Stomach (tissue), 4 donors: ENCODE measurements at regions not wholly inside any gene's neighbourhood (a gene's known extent, or its start where the extent isn't known, plus 50 kb on each side); places are given as distances from the start of the nearest gene placed in this dataset.

Source experiments
- CTCF ChIP-seq, 7 experiments: fragments of 450-650 bp in 4 of 7; fragments of 200-600 bp in 3 of 7; sonication (generic) in 3 of 7; IDR thresholded peaks; one replicate each; pipeline ENCODE4 v1.5.1; 2016 to 2019; ENCODE audit warnings: antibody characterized with exemption in 7 of 7, control low read depth in 2 of 7, mild to moderate bottlenecking in 1 of 7
- EP300 ChIP-seq: sonication (generic); formaldehyde crosslinking; IDR thresholded peaks from one replicate; pipeline ENCODE4 v1.6.1; 2017; ENCODE audit warnings: antibody characterized with exemption
- POLR2A ChIP-seq, 4 donors: fragments of 450-650 bp; IDR thresholded peaks; one replicate each; pipeline ENCODE4 v1.6.1; 2016; ENCODE audit warnings: antibody characterized with exemption in 4 of 4, control low read depth in 2 of 4, mild to moderate bottlenecking in 1 of 4, moderate library complexity in 1 of 4
- POLR2AphosphoS5 ChIP-seq, 3 donors: sonication (generic); formaldehyde crosslinking; IDR thresholded peaks; one replicate each; pipeline ENCODE4 v1.6.1; 2016; ENCODE audit warnings: antibody characterized with exemption in 3 of 3

DNA sequence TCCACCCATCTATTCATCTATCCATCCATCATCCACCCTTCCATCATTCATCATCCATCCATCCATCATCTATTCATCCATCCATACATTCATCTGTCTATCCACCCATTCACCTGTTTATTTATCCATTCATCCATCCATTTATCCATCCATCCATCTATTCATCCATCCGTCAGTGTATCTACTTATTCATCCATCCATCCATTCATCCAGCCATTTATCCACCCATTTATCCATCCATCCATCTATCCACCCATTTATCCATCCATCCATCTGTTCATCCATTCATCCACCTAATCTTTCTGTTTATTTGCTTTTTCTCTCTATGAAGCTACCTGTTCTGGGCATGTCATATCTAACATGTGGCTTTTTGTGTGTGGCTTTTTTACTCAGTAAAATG, 115.4 kb downstream of the CRYAA start:
- no peak for TF ChIP-seq POLR2A (IDR thresholded peaks at IDR 0.05)
- no peak for TF ChIP-seq CTCF (IDR thresholded peaks at IDR 0.05)
- TF ChIP-seq POLR2AphosphoS5 (IDR thresholded peaks at IDR 0.05) = no peak
- no peak for TF ChIP-seq EP300
